HG02623 (cell line): ENCODE measurements at regions not wholly inside any gene's neighbourhood (a gene's known extent, or its start where the extent isn't known, plus 50 kb on each side); places are given as distances from the start of the nearest gene placed in this dataset.

ENCODE experiments used
- ATAC-seq: cut with Tn5 transposase; IDR thresholded peaks from one replicate; pipeline ENCODE4 v1.9.1; 2021; ENCODE audit warnings: moderate library complexity; ENCODE audit not compliant: unreplicated experiment

- ATAC-seq = no peak
Measured at GRCh38 chr14:55929136-55929535, 189.1 kb upstream of the PELI2 start.

- no peak for ATAC-seq
Measured at GRCh38 chr14:55930016-55930784, 188.0 kb upstream of the PELI2 start.

GRCh38 chr14:55936691-55937090 is 181.5 kb upstream of the PELI2 start:
- ATAC-seq = no peak

- ATAC-seq = no peak
Measured at GRCh38 chr14:55938249-55938791, 179.9 kb upstream of the PELI2 start.

GRCh38 chr14:55942076-55942654 is 176.0 kb upstream of the PELI2 start:
- no peak for ATAC-seq

GRCh38 chr14:55942826-55943225 is 175.4 kb upstream of the PELI2 start:
- no peak for ATAC-seq

GRCh38 chr14:55944757-55945156 is 173.5 kb upstream of the PELI2 start:
- ATAC-seq = no peak

GRCh38 chr14:55946231-55946630 is 172.0 kb upstream of the PELI2 start:
- ATAC-seq = no peak

- no peak for ATAC-seq
Measured at GRCh38 chr14:55948399-55948798, 169.8 kb upstream of the PELI2 start.

- no peak for ATAC-seq
Measured at GRCh38 chr14:55949708-55950107, 168.5 kb upstream of the PELI2 start.

- ATAC-seq = no peak
Measured at GRCh38 chr14:55950135-55950534, 168.1 kb upstream of the PELI2 start.

GRCh38 chr14:55951341-55952206 is 166.6 kb upstream of the PELI2 start:
- ATAC-seq = no peak

GRCh38 chr14:55954108-55954507 is 164.1 kb upstream of the PELI2 start:
- ATAC-seq = no peak

GRCh38 chr14:55955175-55955574 is 163.0 kb upstream of the PELI2 start:
- ATAC-seq = no peak

- ATAC-seq = no peak
Measured at GRCh38 chr14:55957950-55958349, 160.3 kb upstream of the PELI2 start.

- no peak for ATAC-seq
Measured at GRCh38 chr14:55963295-55963694, 154.9 kb upstream of the PELI2 start.

- ATAC-seq = no peak
Measured at GRCh38 chr14:55964091-55964490, 154.1 kb upstream of the PELI2 start.

- no peak for ATAC-seq
Measured at GRCh38 chr14:55964821-55965220, 153.4 kb upstream of the PELI2 start.

- ATAC-seq = no peak
Measured at GRCh38 chr14:55965851-55966250, 152.4 kb upstream of the PELI2 start.

GRCh38 chr14:55968741-55969140 is 149.5 kb upstream of the PELI2 start:
- ATAC-seq = no peak

- ATAC-seq = no peak
Measured at GRCh38 chr14:55973285-55973800, 144.9 kb upstream of the PELI2 start.
